K562 (cell line): ENCODE measurements at regions not wholly inside any gene's neighbourhood (a gene's known extent, or its start where the extent isn't known, plus 50 kb on each side); places are given as distances from the start of the nearest gene placed in this dataset.
A peak's percentile ranks its signal among the peaks of the same experiment; 100 is the strongest.

Experiments
- ATAC-seq: fragments of 200-7000 bp; cut with Tn5 transposase; 3 replicates; pipeline ENCODE4 v1.9.1; 2020; ENCODE audit warnings: moderate library complexity
- BruUV-seq: library from RNA; stranded (reverse); fragments of 400-500 nt; replicated peaks from 2 replicates; lab custom pipeline; 2021; lab: Mats Ljungman, UMichigan
- CTCF ChIA-PET: fragments of 300-600 bp; formaldehyde crosslinking; extraction: SDS; loops from one replicate; lab custom pipeline; 2021; ENCODE audit warnings: low intra/inter-chr PET ratio; lab: Yijun Ruan, JAX
- POLR2A ChIA-PET: fragments of 300-600, 350-650 bp; sonication (Branson Sonifier 250); formaldehyde crosslinking; extraction: SDS; loops from one replicate; lab custom pipeline; 2021; ENCODE audit warnings: antibody characterized with exemption, inconsistent platforms; lab: Yijun Ruan, JAX
- DNase-seq, 4 experiments: peaks; one replicate each; pipeline versions ENCODE4 v3.0.0 to v3.0.0-alpha.2; 2011 to 2018; ENCODE audit warnings: low spot score in 3 of 4, mixed read lengths in 3 of 4; ENCODE audit errors: extremely low read depth in 1 of 4
- FAIRE-seq: peaks from 2 replicates; lab custom pipeline; 2011; peaks lifted over from hg19 to GRCh38; lab: Jason Lieb, UNC
- H2AFZ ChIP-seq: 2 replicates; pipeline ENCODE4 v1.6.0; 2011; ENCODE audit warnings: low read depth, low read length, control low read depth, inconsistent platforms
- H3K27ac ChIP-seq: fragments of 200-600 bp; 3 replicates; pipeline ENCODE4 v1.8.0; 2011; ENCODE audit warnings: low read depth, mild to moderate bottlenecking, control low read depth, inconsistent platforms, low read length, moderate library complexity, mixed read lengths; ENCODE audit errors: extremely low read depth
- H3K27me3 ChIP-seq, 2 experiments: fragments of 300-600 bp in 1 of 2; 2 replicates in 1 of 2; 3 replicates in 1 of 2; pipeline versions ENCODE4 v1.6.0 to v1.8.0; 2011; ENCODE audit warnings: inconsistent platforms in 2 of 2, low read length in 2 of 2, mild to moderate bottlenecking in 1 of 2, mixed read lengths in 1 of 2, moderate library complexity in 1 of 2; ENCODE audit not compliant: control insufficient read depth in 2 of 2, insufficient read depth in 2 of 2
- H3K36me3 ChIP-seq: fragments of 300-600 bp; 3 replicates; pipeline ENCODE4 v1.8.0; 2011; ENCODE audit warnings: mild to moderate bottlenecking, low read length, inconsistent platforms; ENCODE audit not compliant: control insufficient read depth, insufficient read depth
- H3K4me1 ChIP-seq, 2 experiments: fragments of 200-600 bp in 1 of 2; replicated peaks in 1 of 2; 2 replicates in 1 of 2; 3 replicates in 1 of 2; pipeline versions ENCODE4 v1.5.1 to v1.8.0; 2011; ENCODE audit warnings: inconsistent platforms in 2 of 2, low read length in 2 of 2, mild to moderate bottlenecking in 1 of 2, mixed read lengths in 1 of 2, moderate library complexity in 1 of 2; ENCODE audit not compliant: control insufficient read depth in 2 of 2, insufficient read depth in 2 of 2
- H3K4me2 ChIP-seq: 2 replicates; pipeline ENCODE4 v1.6.1; 2011; ENCODE audit warnings: low read length, control low read depth, inconsistent platforms, mixed read lengths; ENCODE audit not compliant: insufficient read depth
- H3K4me3 ChIP-seq: fragments of 200-600 bp; sonication (generic), shearing (Covaris generic); 2 replicates; pipeline ENCODE4 v1.5.1; 2016; ENCODE audit warnings: control low read depth, inconsistent platforms
- H3K79me2 ChIP-seq: fragments of 200-600 bp; 3 replicates; pipeline ENCODE4 v1.8.0; 2011; ENCODE audit warnings: low read length, inconsistent platforms; ENCODE audit not compliant: control insufficient read depth, insufficient read depth
- H3K9ac ChIP-seq, 2 experiments: 2 replicates each; pipeline versions ENCODE4 v1.6.0 to v1.6.1; 2011; ENCODE audit warnings: low read depth in 2 of 2, low read length in 2 of 2, control low read depth in 1 of 2, inconsistent platforms in 1 of 2, mild to moderate bottlenecking in 1 of 2, mixed read lengths in 1 of 2; ENCODE audit not compliant: insufficient read depth in 1 of 2
- H3K9me1 ChIP-seq: one replicate; pipeline ENCODE4 v1.6.0; 2011; ENCODE audit warnings: inconsistent platforms, mild to moderate bottlenecking, low read length, moderate library complexity; ENCODE audit not compliant: control insufficient read depth, insufficient read depth
- H3K9me3 ChIP-seq: replicated peaks from 2 replicates; pipeline ENCODE4 v1.5.1; 2011; ENCODE audit warnings: low read depth, low read length, inconsistent platforms; ENCODE audit not compliant: control insufficient read depth, insufficient read depth
- H4K20me1 ChIP-seq: replicated peaks from 2 replicates; pipeline ENCODE4 v1.6.1; 2011; ENCODE audit warnings: low read length, inconsistent platforms, mixed read lengths; ENCODE audit not compliant: control insufficient read depth, insufficient read depth
- BMI1 ChIP-seq: fragments of 150-350 bp; IDR thresholded peaks from 2 replicates; pipeline ENCODE4 v1.6.1; 2014; ENCODE audit warnings: low read length
- FOXK2 ChIP-seq, 2 experiments: fragments of 450-650 bp; IDR thresholded peaks in 1 of 2; conservative IDR thresholded peaks in 1 of 2; 2 replicates each; pipeline ENCODE4 v1.6.1; 2016; ENCODE audit warnings: low read depth in 2 of 2, mild to moderate bottlenecking in 1 of 2
- HNRNPK ChIP-seq: fragments of 200-400 bp; formaldehyde crosslinking; IDR thresholded peaks from one replicate; pipeline ENCODE4 v1.6.1; 2018; ENCODE audit warnings: mild to moderate bottlenecking, low read depth, low read length; ENCODE audit not compliant: poor library complexity, severe bottlenecking
- NR2F6 ChIP-seq: fragments of 450-650 bp; formaldehyde crosslinking; IDR thresholded peaks from 2 replicates; pipeline ENCODE4 v1.4.0; 2020; ENCODE audit warnings: mild to moderate bottlenecking
- PCBP1 ChIP-seq: fragments of 200-400 bp; formaldehyde crosslinking; IDR thresholded peaks from 2 replicates; pipeline ENCODE4 v1.6.1; 2018; ENCODE audit warnings: mild to moderate bottlenecking, low read depth, low read length; ENCODE audit not compliant: poor library complexity, severe bottlenecking
- PCBP2 ChIP-seq: fragments of 200-400 bp; formaldehyde crosslinking; IDR thresholded peaks from 2 replicates; pipeline ENCODE4 v1.6.1; 2018; ENCODE audit warnings: low read length, low read depth, mild to moderate bottlenecking, moderate library complexity; ENCODE audit not compliant: poor library complexity, severe bottlenecking
- SMAD3 ChIP-seq: fragments of 450-650 bp; formaldehyde crosslinking; conservative IDR thresholded peaks from 2 replicates; pipeline ENCODE4 v1.4.0; 2020; ENCODE audit warnings: mild to moderate bottlenecking
- ZBTB7A ChIP-seq: IDR thresholded peaks from 2 replicates; pipeline ENCODE4 v1.6.1; 2011; ENCODE audit warnings: low read depth, mild to moderate bottlenecking, low read length, moderate library complexity, borderline replicate concordance; ENCODE audit not compliant: control insufficient read depth
- ZFP1 ChIP-seq: fragments of 450-650 bp; formaldehyde crosslinking; IDR thresholded peaks from 2 replicates; pipeline ENCODE4 v1.4.0; 2020; ENCODE audit warnings: mild to moderate bottlenecking, mixed read lengths
- in situ Hi-C: fragments of 300-500 bp; cut with MboI; formaldehyde crosslinking; loops from 4 replicates; pipeline ENCODE4 v1.15.0; 2018; ENCODE audit warnings: inconsistent platforms, mixed read lengths
- intact Hi-C: fragments of 100-400 bp; cut with micrococcal nuclease; formaldehyde crosslinking; loops from 2 replicates; pipeline ENCODE4 v1.14.2; 2022
- TF ChIP-seq, protein P1 (sequence below): fragments of 250-450 bp; sonication (Bioruptor Pico); IDR thresholded peaks from 2 replicates; pipeline ENCODE4 v1.5.0; 2021; ENCODE audit warnings: mild to moderate bottlenecking, borderline replicate concordance
- TF ChIP-seq, protein P2 (sequence below): sonication (generic); formaldehyde crosslinking; IDR thresholded peaks from 2 replicates; pipeline ENCODE4 v1.8.0; 2022; ENCODE audit warnings: mild to moderate bottlenecking, missing genetic modification reagents
- TF ChIP-seq, protein P3 (sequence below): sonication (generic); formaldehyde crosslinking; IDR thresholded peaks from 2 replicates; pipeline ENCODE4 v1.8.0; 2022; ENCODE audit warnings: mild to moderate bottlenecking, missing genetic modification reagents
- TF ChIP-seq, protein P4 (sequence below): fragments of 250-450 bp; sonication (Bioruptor Pico); IDR thresholded peaks from 2 replicates; pipeline ENCODE4 v1.5.1; 2021; ENCODE audit warnings: mild to moderate bottlenecking

DNA sequence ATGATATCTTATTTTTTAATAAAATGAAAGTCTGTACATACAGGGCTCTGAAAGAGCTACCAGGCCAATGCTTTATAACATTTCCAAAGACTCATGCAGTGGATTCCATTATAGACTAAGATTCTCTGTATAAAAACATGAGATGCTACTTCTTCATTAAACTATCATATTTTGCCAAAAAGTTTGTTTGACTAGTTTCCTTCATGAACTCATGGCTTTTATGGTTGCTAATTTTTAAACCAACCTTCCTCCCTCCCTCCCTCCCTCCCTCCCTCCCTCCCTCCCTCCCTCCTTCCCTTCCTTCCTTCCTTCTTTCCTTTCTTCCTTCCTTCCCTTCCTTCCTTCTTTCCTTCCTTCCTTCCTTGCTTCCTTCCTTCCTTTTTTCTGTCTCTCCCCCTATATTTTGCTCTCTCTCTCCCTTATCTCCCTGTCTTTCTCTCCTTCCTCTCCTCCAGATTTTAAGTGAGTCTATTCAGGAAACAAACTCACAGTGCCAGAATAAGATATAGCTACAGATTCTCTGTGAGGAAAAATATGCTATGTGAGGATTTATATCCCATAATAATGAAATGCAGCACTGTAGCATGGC is 961.5 kb upstream of the ZEB2 start:
- in situ Hi-C loops, result no loop called here
- intact Hi-C loops, result no loop called here
- H2AFZ ChIP-seq, result no peak overlapping the region
- no peak for ATAC-seq
- H3K4me3 ChIP-seq, result no peak overlapping the region
- no peak overlapping the region for H3K4me2 ChIP-seq
- H4K20me1 ChIP-seq, result no peaks in the 10 kb centered on the region
- no peaks in the 10 kb centered on the region for H3K9me3 ChIP-seq
- TF ChIP-seq ZBTB7A, result no peak
- TF ChIP-seq, protein P1, sequence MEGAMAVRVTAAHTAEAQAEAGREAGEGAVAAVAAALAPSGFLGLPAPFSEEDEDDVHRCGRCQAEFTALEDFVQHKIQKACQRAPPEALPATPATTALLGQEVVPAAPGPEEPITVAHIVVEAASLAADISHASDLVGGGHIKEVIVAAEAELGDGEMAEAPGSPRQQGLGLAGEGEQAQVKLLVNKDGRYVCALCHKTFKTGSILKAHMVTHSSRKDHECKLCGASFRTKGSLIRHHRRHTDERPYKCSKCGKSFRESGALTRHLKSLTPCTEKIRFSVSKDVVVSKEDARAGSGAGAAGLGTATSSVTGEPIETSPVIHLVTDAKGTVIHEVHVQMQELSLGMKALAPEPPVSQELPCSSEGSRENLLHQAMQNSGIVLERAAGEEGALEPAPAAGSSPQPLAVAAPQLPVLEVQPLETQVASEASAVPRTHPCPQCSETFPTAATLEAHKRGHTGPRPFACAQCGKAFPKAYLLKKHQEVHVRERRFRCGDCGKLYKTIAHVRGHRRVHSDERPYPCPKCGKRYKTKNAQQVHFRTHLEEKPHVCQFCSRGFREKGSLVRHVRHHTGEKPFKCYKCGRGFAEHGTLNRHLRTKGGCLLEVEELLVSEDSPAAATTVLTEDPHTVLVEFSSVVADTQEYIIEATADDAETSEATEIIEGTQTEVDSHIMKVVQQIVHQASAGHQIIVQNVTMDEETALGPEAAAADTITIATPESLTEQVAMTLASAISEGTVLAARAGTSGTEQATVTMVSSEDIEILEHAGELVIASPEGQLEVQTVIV, result no peak
- no peak for TF ChIP-seq BMI1
- TF ChIP-seq, protein P2, sequence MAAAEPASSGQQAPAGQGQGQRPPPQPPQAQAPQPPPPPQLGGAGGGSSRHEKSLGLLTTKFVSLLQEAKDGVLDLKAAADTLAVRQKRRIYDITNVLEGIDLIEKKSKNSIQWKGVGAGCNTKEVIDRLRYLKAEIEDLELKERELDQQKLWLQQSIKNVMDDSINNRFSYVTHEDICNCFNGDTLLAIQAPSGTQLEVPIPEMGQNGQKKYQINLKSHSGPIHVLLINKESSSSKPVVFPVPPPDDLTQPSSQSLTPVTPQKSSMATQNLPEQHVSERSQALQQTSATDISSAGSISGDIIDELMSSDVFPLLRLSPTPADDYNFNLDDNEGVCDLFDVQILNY (CRISPR knock-in tag), result no peak
- TF ChIP-seq HNRNPK, result peak; percentile 64
- TF ChIP-seq SMAD3, result no peak
- TF ChIP-seq, protein P3, sequence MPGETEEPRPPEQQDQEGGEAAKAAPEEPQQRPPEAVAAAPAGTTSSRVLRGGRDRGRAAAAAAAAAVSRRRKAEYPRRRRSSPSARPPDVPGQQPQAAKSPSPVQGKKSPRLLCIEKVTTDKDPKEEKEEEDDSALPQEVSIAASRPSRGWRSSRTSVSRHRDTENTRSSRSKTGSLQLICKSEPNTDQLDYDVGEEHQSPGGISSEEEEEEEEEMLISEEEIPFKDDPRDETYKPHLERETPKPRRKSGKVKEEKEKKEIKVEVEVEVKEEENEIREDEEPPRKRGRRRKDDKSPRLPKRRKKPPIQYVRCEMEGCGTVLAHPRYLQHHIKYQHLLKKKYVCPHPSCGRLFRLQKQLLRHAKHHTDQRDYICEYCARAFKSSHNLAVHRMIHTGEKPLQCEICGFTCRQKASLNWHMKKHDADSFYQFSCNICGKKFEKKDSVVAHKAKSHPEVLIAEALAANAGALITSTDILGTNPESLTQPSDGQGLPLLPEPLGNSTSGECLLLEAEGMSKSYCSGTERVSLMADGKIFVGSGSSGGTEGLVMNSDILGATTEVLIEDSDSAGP (CRISPR knock-in tag), result no peak
- no peak for TF ChIP-seq NR2F6
- TF ChIP-seq PCBP1, result peak; percentile 68
- no peak for TF ChIP-seq FOXK2 (conservative IDR thresholded peaks at IDR 0.05 in 1 of 2, IDR thresholded peaks at IDR 0.05 in 1 of 2; ENCODE audit: low read depth in 2 of 2)
- TF ChIP-seq, protein P4, sequence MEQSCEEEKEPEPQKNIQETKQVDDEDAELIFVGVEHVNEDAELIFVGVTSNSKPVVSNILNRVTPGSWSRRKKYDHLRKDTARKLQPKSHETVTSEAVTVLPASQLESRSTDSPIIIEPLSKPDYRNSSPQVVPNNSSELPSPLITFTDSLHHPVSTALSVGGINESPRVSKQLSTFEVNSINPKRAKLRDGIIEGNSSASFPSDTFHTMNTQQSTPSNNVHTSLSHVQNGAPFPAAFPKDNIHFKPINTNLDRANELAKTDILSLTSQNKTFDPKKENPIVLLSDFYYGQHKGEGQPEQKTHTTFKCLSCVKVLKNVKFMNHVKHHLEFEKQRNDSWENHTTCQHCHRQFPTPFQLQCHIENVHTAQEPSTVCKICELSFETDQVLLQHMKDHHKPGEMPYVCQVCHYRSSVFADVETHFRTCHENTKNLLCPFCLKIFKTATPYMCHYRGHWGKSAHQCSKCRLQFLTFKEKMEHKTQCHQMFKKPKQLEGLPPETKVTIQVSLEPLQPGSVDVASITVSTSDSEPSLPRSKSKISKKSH (CRISPR knock-in tag), result no peak
- peak; percentile 45 for TF ChIP-seq PCBP2
- no peak for TF ChIP-seq ZFP1
- TF ChIP-seq, all 486 proteins: peak for 3
- Histone ChIP-seq H3K27ac (no peak overlapping the region), H3K36me3 (no peaks in the 10 kb centered on the region), H3K27me3 (no peaks in the 10 kb centered on the region), H3K9me1 (no peaks in the 10 kb centered on the region), H3K4me1 (peaks cover 0 to 3% of the 10 kb centered on the region in 2 experiments; a peak in 1 of 5 replicates), H3K9ac (no peak overlapping the region), H3K79me2 (no peaks in the 10 kb centered on the region)
- CTCF ChIA-PET, result no interaction called here
- DNase-seq (no peak), FAIRE-seq (no peak)
- POLR2A ChIA-PET, result no interaction called here
- BruUV-seq, result no TSS peak
